ENCODE measurements at regions not wholly inside any gene's neighbourhood (a gene's known extent, or its start where the extent isn't known, plus 50 kb on each side); places are given as distances from the start of the nearest gene placed in this dataset.

DNA sequence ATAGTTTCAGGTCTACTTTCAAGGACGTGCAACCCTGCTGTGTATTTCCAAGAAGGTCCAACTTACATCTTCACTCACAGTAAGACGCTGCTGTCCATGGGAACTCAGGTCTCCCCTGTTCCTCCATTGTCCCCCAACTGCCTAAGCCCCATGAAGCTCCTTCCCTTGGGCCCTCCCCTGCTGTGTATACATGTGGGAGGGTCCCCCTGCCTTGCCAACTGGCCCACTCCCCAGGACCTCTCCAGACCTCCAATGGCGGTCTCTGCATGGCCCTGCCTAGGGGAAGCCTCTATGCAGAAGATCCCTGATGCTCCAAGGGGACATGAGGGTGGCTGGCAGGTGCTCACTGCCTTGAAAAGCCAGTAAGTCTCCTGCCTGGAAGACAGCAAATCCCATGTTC, 186.7 kb upstream of the CST7 start:
- TF ChIP-seq, protein P1, sequence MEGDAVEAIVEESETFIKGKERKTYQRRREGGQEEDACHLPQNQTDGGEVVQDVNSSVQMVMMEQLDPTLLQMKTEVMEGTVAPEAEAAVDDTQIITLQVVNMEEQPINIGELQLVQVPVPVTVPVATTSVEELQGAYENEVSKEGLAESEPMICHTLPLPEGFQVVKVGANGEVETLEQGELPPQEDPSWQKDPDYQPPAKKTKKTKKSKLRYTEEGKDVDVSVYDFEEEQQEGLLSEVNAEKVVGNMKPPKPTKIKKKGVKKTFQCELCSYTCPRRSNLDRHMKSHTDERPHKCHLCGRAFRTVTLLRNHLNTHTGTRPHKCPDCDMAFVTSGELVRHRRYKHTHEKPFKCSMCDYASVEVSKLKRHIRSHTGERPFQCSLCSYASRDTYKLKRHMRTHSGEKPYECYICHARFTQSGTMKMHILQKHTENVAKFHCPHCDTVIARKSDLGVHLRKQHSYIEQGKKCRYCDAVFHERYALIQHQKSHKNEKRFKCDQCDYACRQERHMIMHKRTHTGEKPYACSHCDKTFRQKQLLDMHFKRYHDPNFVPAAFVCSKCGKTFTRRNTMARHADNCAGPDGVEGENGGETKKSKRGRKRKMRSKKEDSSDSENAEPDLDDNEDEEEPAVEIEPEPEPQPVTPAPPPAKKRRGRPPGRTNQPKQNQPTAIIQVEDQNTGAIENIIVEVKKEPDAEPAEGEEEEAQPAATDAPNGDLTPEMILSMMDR (IDR thresholded peaks at IDR 0.05; ENCODE audit: low read depth, low read length), result no peak
- no peak for TF ChIP-seq EZH2phosphoT487 (IDR thresholded peaks at IDR 0.05; ENCODE audit: low read depth)

All from OCI-LY3 (cell line).